C4-2B (cell line): ENCODE measurements at regions not wholly inside any gene's neighbourhood (a gene's known extent, or its start where the extent isn't known, plus 50 kb on each side); places are given as distances from the start of the nearest gene placed in this dataset.

Experiments used
- ZFX ChIP-seq: fragments of 450-650 bp; IDR thresholded peaks from 2 replicates; pipeline ENCODE4 v1.6.1; 2017
- TF ChIP-seq, protein P1 (sequence below): fragments of 450-650 bp; conservative IDR thresholded peaks from 2 replicates; pipeline ENCODE4 v1.5.1; 2017; ENCODE audit warnings: mild to moderate bottlenecking

DNA sequence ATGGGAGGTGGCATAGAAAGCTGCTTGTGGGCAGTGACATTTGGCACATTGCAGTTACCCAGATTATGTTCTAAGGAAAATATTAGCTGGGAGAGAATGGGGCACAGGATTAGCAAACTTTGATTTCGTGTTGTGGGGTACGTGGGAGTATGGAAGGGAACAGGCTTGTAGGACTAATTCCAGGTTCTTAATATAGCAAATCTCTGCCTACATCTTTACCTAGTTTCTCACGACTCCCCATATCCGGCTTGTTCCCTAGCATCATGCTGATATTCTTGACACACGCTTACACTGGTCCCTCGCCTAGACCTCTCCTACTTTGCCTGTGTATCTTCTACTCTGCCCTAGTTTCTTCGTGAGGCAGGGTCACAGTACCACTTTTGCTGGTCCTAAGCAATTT, 293.9 kb upstream of the PLXNA2 start:
- TF ChIP-seq, protein P1, sequence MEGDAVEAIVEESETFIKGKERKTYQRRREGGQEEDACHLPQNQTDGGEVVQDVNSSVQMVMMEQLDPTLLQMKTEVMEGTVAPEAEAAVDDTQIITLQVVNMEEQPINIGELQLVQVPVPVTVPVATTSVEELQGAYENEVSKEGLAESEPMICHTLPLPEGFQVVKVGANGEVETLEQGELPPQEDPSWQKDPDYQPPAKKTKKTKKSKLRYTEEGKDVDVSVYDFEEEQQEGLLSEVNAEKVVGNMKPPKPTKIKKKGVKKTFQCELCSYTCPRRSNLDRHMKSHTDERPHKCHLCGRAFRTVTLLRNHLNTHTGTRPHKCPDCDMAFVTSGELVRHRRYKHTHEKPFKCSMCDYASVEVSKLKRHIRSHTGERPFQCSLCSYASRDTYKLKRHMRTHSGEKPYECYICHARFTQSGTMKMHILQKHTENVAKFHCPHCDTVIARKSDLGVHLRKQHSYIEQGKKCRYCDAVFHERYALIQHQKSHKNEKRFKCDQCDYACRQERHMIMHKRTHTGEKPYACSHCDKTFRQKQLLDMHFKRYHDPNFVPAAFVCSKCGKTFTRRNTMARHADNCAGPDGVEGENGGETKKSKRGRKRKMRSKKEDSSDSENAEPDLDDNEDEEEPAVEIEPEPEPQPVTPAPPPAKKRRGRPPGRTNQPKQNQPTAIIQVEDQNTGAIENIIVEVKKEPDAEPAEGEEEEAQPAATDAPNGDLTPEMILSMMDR, result no peak
- TF ChIP-seq ZFX, result no peak
